ENCODE measurements at regions not wholly inside any gene's neighbourhood (a gene's known extent, or its start where the extent isn't known, plus 50 kb on each side); places are given as distances from the start of the nearest gene placed in this dataset.
A peak's percentile ranks its signal among the peaks of the same experiment; 100 is the strongest.

DNA sequence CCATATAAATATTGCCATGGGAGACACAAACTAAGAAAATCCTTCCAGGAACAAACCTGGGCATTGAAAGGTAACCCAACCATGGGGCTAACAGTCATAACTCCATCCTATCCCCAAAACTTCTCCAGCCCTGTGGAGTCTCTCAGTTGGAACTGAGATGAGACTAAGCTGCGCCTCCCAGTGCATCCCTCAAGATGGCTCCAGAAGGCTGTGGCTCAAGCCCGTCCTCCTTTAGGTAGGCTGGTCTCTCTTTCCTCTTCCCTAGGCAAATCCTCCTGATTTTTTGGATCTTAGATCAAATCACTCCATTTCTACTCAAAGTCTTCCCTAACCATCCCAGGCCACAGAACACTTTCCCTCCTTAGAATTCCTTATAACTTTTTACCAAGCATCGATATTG lies 364.3 kb upstream of the CCDC196 start:
- DNase-seq = no peak

DNA sequence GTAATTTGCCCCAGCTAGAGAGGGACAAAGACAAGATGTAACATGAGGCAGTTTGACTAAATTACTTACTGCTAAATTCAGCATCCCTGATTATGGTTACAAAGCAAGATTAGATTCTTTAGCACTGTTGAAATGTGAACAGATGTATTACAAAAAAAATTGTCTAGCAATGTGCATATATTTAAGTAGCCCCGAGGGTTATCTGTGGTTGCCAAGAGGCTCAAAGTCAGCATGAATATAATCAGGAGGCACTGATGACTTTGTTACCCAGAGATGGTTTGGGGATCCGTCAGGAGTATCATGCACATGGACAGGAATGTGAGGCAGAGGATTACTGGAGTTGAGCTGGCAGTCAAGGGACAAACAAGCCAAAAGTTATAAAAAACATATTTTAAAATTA lies 356.9 kb upstream of the CCDC196 start:
- no peak for DNase-seq

DNA sequence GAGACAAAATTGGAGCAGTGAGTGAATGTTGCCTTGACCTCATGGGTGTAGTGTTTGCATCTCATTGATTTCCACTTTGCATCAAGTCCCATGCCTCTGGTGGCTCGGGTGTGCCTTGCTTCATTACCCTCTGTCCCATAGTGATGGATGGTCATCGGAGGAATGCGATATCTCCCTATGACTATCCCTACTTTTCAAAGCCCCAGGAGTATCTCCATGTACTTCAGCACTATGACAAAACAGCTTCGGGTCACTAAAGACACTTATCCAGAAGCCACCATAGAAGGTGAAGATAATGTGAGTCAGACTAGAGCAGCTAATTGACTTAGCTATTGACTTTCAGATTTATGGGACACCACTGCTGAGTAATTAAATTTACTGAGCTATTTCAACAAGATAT lies 355.1 kb upstream of the CCDC196 start:
- DNase-seq = peak; percentile 13

DNA sequence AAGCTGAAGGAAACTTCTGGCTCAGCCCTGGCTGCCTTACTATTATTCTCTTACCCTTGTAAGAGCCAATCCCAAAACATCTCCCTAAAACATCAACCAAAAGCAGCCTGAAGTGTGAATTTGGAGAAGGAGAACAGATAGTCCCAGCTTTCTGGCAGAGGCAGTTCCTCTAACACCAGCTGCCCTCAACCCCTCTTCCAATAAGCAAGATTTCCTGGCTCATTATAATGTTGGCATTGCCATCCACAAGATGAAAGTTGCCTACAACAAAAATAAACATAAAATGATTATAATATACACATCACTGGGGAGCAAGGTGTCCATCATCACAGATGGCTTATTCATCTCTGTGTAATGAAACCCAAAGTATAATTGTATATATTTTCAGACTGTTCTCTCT lies 352.5 kb upstream of the CCDC196 start:
- no peak for DNase-seq

DNA sequence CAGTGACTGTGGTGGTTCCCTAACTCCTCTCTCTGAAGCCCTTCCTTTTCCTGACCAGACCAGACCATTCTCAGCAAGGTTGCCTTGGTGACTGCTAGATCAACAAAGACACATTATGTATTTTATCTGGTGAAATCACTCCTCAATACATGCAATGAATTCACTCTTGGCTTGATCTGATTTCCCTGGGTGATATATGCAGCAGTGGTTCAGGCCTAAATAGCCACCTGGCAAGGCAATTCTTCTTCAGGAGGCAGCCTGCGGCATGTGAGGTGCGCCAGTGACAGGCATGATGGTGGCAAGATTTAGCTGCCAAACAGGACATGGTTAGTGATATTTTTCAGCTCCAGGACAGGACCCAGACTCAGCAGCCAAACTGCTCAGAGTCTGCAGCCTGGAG lies 350.3 kb upstream of the CCDC196 start:
- peak; percentile 17 for DNase-seq

DNA sequence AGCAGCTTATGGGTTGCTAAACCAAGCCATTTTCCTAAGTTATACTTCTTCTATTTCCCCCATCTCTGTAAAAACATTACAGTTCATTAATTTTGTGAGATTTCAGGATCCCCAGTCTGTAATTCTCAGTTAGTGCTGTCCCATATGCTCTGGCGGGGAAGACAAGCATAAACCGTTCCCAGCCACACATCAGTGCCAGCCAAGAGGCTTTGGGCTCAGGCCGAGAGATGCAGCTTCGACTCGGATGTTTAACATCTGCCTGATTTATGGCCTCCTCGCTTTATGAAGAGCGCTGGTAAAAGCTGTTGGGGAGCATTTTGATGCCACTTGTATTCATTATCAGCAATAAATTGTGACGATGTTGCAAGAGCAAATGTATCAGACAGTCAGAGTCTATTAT lies 349.1 kb upstream of the CCDC196 start:
- peak; percentile 96 for DNase-seq

DNA sequence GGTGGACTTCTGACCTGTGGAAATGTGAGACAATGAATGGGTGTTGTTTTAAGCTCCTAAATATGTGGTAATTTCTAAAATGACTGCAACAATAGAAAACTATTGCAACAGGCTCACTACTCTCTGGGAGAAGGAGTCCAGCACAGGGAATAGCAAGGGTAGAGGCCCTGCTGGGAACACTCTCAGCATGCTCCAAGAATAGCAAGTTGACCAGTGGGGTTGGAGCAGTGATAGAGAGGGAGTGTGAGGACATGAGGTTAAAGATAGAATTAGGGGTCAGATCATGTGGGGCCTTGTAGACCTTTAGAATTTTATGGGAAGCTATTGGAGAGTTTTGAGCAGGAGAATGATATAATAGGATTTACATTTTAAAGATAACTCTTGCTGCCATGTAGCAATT lies 346.7 kb upstream of the CCDC196 start:
- DNase-seq = no peak

DNA sequence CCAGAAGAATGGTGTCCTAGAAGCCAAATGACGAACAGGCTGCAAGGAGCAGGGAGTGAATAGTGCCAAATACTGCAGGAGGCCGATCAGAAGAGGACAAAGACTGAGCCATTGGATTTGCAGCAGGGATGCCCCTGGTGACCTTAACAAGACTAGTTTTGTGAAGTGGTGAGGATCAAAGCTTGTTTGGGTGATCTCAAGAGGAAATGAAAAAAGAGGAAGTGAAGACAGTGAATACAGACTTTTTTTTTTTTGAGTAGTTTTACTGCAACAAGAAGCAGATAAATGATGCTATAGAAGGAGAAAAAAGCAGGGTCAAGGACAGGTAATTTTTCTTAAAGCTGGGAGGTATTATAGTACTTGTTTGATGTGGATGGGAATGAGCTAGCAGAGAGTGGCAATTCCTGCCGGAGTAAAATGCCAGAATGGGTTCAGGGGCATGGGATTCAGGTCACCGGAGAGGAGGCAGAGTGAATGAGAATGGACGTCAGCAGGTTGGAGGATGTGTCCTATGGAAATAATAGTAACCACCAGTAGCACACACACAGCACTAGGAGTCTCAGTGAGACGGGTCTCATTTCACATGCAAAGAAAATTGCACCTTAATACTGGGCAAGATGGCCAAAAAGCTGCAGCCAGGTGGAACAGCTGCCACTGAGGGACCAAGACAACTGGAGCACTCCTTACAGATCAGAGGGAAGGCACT lies 345.8 kb upstream of the CCDC196 start:
- no peak for DNase-seq

DNA sequence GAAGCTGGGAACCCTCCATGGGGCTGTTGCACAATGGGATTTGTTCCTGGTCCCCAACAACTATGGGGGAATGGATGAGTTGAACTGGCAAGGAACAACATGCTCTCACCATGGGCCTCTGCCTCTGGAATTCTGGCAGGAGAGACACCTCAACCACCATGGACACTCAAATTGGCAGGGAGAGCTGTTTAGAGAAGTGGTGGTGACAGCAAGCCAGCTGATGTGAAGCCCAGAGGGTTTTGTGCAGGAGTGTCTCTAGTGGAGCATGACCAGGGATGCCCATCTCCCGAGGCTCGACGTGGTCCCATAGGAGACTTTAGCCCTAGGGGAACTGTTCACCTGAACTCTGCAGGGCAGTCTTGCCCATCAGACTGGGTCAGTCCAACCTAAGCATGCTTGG lies 345.2 kb upstream of the CCDC196 start:
- DNase-seq = no peak

DNA sequence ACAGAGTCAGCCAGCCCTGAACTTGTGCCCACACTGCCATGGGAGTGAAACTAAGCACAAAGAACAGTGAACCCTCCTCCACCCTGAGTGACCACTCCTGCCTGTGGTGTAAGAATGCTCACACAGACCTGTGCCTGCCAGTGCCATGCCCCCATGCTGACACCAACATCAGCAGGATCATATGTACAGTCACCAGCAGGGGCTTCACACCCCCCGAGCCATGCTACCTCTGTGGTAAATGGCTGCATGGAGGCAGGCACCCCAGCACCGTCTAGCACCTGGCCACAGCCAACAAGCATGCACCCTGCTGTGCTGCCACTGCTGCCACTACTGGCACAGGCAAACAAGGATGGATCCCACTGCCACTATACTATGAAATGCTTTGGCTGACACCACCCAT lies 344.4 kb upstream of the CCDC196 start:
- no peak for DNase-seq

DNA sequence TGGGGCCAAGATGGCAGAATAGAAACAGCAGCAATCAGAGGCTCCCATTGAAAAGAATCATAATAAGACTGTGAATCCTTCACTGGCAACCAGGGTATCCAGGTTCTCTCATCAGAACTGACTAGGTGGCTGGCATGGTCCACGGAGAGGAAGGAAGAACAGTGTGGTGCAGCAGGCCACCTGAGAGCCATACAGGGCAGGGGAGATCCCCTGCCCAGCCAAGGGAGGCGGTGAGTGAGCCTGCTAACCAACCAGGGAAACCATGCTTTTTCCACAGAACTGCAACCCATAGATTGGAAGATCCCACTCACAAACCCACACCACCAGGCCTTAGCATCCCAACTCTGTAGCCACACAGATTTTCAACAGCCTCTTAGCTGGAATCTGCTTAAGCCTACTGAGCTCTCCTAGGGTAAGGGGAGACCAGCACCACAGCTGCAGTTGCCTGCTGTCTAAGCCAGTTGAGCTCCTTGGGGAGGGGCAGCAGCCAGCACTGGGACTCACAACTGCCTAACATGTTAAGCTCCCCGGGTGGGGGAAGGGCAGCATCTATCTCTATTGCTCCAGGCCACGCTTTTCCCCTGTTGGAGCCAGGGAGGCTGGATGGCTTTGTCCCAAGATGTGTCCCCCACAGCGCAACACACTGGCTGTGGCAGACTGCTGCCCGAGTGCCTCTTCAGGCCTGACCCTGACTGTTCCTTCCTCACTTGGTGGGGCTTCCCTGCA lies 342.6 kb upstream of the CCDC196 start:
- no peak for DNase-seq

DNA sequence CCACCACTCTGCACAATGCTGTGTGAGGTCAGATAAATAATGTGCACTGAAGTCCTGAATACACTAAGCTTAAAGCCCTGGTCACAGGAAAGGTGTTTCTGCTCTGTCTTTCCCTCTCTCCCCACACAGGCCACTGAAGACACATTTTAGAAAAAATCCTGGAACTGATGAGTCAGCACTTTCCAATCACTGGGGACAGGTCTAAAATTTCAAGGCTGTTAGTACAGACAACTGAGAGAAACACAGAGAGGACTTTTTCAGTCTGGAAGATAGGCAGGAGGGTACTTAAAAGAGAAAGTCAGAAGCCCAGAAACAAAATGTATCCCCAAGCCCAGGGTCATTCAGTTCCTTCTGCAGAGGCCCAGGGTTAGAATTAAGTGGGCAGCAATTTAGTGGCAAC lies 333.9 kb upstream of the CCDC196 start:
- DNase-seq = peak; percentile 49

DNA sequence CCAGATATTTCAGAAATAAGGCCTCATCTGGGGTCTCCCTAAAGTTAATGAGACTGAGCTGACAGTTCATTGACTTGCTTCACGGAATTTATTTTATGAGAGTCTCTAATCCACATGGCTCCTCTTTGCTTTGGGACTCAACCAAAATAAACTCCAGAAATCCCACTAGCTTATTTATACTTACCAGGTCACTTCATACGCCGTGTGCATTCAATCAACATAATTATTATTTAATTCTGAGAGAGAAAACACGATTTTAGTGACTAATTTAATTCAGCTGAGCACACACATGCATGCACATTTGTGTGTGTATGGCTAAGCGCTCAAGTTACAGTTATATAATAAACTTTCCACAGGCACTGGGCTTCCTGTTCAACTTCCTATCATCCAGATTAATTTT lies 333.4 kb upstream of the CCDC196 start:
- DNase-seq = no peak

DNA sequence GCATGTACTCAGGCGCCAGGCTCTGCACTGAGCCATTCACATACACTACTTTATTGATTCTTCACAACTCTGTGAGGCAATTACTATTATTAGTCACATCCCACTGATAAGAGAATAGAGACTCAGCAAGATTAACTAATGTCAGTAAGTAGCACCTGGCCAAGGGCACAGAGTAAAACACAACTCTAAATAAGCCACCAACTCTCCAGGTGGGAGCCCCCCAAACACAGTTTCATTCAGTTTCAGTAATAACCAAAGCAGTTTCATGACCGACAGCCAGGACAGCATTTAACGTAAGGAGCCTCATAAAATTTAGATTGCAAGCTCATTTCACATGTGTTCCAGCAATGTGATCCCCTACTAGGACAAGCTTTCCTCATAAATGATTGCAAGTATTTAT lies 323.1 kb upstream of the CCDC196 start:
- DNase-seq = peak; percentile 66

DNA sequence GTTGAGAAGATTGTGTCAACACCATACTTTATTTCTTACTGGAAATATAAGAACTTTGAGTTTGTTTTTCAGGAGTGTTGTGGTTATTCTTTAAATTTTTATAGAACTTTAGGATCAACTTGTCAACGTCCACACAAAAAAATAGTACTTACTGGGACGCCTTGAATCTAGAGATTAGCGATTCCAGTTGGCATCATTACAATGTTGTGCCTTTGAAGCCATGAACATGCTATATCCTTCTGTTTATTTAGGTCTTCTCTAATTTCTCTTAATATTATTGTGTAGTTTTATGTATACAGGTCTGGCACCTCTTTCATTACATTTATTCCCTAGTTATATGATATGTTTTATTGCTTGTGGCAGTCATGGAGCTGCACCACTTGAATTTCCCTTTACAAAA lies 320.8 kb upstream of the CCDC196 start:
- no peak for DNase-seq

DNA sequence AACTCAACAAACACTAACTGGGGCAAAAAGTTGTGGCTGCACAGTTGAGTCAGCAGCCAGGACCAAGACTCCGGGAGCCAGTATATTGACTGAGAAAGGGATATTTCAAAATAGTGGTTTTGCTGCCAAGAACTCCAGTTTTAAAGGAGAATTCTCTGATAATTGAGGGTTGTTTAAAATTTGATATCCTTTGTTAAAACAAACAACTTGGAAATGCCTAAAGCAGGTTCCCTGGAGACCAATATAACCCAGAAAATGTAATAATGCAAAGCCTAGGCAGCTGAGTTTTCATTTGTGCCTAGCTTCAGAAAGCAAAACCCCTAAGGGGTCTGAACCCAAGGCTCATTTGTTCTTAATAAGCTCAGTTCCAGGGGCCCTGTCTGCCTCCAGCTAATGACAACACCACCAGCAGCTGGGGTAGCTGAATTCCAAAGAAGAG lies 311.7 kb upstream of the CCDC196 start:
- peak; percentile 27 for DNase-seq

DNA sequence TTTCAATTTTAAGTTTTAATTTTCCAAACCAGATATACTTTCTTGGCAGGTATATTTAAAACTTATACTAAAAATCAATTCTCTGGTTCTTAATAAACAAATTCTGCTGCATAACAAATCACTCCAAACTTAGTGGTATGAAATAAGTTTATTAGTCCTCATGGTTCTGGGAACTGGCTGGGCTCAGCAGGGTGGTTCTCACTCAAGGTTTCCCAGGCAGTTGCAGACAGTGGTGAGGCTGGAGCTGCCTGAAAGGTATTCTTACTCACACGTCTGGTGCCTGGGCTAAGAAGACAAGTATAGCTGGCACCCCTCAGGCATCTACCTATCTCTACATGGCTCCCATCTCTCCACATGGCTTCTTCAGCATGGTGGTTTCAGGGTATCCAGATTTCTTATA lies 308.2 kb upstream of the CCDC196 start:
- no peak for DNase-seq

DNA sequence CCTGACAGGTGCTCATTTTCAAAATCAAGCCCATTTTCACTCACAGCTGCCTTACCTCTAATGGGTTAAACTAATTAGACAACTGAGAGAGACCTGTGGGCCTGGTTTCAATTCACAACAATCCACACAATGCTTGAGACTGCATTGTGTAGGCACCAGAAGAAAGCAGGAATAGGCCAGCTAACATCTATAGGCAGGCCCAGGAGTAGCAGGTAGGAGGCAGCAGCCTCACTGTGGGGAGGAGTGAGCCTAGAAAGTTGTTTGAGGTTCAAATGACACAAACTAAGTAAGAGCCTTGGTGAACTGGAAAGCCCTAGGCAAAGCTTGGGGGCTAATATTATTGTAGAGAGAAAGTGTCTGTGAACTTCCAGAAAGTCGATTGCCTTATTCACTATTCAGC lies 289.5 kb upstream of the CCDC196 start:
- DNase-seq = no peak

DNA sequence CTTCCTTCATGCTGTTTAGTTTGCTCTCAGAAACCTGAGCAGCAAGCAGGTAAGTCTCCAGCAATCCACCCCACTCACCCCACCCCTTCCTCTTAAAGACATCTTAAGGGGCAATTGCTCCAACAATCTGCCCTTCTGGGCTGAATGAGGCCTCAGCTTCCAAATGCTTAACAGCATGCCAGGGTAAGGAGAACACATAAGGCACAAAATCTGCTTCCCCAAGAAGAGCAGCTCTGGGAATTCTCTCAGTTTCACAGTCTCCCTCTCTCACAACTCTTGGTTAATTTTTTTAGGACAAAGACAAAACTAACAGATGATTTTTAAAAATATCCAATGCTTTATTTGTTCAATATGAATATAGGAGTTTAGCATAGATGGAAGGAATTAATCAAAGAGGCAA lies 288.9 kb upstream of the CCDC196 start:
- no peak for DNase-seq

DNA sequence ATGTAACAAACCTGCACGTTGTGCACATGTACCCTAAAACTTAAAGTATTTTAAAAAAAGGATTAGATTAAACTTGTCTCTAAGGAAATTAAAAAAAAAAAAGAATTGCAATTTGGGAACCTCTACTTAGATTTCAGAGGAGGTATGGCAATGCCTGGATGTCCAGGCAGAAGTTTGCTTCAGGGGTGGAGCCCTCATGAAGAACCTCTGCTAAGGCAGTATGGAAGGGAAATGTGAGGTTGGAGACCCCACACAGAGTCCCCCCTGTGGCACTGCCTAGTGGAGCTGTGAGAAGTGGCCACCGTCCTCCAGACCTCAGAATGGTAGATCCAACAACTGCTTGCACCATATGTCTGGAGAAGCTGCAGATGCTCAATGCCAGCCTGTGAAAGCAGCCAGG lies 279.6 kb upstream of the CCDC196 start:
- peak; percentile 9 for DNase-seq

DNA sequence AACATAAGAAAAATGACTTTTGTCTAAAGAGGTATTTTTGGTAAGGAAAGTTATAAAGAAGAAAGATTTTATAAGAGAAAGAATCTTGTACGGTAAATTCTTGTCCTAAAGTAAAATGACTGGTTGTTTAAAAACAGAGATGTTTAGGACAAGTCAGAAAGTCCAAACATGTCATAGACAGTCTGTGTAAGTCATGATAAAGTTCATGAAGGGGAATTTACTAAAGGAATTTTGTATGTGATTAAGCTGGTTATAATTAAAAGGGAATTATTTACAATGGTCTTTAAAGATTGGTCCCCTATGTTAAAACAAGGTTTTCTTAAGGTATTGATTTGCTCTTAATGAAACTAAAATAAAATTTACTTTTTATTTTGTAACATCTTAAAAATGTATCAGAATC lies 269.4 kb upstream of the CCDC196 start:
- DNase-seq = no peak

DNA sequence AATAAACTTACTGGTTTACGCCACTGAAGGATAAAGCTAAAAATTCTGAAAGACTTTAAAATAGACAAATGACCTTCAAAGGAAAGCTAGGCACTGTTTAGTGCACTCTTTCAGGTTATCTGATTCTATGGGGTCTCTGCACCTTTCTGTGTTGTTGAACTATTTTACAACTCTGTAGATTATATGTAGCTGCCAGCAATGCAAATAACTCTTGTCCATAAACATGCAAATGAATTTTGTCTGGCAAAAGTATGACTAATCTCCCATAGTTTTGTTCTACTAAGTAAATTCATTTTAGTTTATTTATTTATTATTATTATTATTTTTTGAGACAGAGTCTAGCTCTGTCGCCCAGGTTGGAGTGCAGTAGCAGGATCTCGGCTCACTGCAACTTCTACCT lies 266.3 kb upstream of the CCDC196 start:
- DNase-seq = no peak

DNA sequence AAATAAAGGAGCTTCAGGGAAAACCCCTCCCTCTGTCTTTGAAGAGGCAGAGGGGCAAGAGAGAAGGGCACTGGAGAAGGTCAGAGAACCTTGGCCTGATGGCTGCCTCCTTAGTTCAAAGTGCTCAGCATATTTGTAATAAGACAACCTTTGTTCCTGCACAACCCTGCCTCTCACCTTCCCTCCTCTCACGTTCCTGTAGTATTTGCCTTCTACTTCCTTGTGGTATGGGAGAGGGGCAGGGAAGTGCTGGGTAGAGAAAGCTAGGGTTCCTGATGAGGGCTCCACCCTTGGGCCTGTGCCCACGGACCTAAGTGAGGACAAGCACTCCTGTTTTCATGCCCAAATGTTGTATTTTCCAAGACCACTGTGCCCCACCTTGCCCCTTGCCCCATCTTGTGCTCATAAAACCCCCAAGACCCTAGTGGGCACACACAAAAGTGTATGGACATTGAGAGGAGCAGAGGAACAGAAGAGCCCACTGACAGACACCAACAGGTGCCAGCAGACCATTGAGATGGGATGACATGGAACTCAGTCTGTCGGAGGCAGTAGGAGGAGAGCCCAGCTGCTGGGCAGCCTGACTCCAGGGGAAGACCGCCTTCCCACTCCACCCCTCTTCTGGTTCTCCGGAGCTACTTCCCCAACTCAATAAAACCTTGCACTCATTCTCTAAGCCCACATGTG lies 261.5 kb upstream of the CCDC196 start:
- no peak for DNase-seq

DNA sequence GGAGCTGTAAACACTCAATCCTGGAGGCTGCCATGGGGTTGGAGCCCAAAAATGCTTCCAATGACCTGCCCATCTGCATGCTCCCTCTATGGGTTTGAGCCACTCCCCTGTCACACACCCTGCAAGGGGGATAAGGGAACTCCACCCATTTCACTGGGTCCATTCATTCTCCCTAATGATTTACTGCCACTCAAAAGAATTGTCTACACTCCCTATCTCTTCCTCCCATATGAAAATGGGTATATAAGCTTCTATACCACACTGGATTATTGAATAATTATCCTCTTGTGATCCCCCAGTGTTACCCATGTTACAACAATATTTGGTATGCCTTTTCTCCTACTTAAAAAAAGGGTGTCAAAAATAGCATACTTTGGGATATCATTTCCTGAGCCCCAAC lies 260.8 kb upstream of the CCDC196 start:
- DNase-seq = no peak
